ENCODE measurements at regions not wholly inside any gene's neighbourhood (a gene's known extent, or its start where the extent isn't known, plus 50 kb on each side); places are given as distances from the start of the nearest gene placed in this dataset.

DNA sequence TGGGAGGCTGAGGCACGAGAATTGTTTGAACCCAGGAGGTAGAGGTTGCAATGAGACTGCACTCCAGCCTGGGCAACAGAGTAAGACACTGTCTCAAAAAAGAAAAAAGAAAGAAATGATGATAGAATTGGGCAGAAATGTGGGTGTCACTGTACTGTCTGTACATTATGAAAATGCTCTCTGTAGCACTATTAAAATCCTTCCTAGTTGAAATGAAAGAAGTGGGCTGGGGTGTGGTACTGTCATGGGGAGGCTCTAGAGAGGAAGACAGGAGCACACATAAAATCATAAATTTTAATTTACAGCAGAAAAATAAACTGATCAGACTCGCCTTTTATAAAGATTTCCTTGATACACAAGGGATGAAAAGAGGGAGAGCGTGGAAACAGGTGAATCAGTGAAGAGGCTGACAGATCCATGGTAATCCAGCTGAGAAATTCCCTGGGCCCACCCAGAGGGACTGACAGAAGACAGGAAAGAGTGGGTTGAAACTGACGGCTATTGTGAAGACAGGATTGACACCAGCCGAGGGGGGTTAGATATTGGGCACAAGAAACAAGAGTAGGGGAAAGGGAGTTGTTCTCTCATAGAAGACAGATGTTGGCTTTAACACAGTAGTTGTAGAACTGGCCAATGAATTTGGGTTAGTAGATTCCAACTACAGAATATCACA lies 96.4 kb upstream of the ATL2 start:
- TF ChIP-seq EP300 (IDR thresholded peaks at IDR 0.05) (no peak), POLR2AphosphoS5 (IDR thresholded peaks at IDR 0.05) (no peak)
- TF ChIP-seq, protein P1, sequence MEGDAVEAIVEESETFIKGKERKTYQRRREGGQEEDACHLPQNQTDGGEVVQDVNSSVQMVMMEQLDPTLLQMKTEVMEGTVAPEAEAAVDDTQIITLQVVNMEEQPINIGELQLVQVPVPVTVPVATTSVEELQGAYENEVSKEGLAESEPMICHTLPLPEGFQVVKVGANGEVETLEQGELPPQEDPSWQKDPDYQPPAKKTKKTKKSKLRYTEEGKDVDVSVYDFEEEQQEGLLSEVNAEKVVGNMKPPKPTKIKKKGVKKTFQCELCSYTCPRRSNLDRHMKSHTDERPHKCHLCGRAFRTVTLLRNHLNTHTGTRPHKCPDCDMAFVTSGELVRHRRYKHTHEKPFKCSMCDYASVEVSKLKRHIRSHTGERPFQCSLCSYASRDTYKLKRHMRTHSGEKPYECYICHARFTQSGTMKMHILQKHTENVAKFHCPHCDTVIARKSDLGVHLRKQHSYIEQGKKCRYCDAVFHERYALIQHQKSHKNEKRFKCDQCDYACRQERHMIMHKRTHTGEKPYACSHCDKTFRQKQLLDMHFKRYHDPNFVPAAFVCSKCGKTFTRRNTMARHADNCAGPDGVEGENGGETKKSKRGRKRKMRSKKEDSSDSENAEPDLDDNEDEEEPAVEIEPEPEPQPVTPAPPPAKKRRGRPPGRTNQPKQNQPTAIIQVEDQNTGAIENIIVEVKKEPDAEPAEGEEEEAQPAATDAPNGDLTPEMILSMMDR (IDR thresholded peaks at IDR 0.05) = no peak

Measured in suprapubic skin (tissue), 4 donors.